Lower leg skin (tissue), 3 donors: ENCODE measurements at regions not wholly inside any gene's neighbourhood (a gene's known extent, or its start where the extent isn't known, plus 50 kb on each side); places are given as distances from the start of the nearest gene placed in this dataset.

Source experiments
- POLR2A ChIP-seq, 2 donors: fragments of 450-650 bp; IDR thresholded peaks; one replicate each; pipeline ENCODE4 v1.6.1; 2016 to 2017; ENCODE audit warnings: antibody characterized with exemption in 2 of 2, mild to moderate bottlenecking in 1 of 2, moderate library complexity in 1 of 2
- TF ChIP-seq, protein P1 (sequence below), 3 donors: fragments of 450-650 bp; IDR thresholded peaks; one replicate each; pipeline ENCODE4 v1.5.1; 2016; ENCODE audit warnings: antibody characterized with exemption in 3 of 3, mild to moderate bottlenecking in 3 of 3, moderate library complexity in 2 of 3

GRCh38 chr12:86621957-86622356 lies 365.8 kb upstream of the MGAT4C start:
- TF ChIP-seq, protein P1, sequence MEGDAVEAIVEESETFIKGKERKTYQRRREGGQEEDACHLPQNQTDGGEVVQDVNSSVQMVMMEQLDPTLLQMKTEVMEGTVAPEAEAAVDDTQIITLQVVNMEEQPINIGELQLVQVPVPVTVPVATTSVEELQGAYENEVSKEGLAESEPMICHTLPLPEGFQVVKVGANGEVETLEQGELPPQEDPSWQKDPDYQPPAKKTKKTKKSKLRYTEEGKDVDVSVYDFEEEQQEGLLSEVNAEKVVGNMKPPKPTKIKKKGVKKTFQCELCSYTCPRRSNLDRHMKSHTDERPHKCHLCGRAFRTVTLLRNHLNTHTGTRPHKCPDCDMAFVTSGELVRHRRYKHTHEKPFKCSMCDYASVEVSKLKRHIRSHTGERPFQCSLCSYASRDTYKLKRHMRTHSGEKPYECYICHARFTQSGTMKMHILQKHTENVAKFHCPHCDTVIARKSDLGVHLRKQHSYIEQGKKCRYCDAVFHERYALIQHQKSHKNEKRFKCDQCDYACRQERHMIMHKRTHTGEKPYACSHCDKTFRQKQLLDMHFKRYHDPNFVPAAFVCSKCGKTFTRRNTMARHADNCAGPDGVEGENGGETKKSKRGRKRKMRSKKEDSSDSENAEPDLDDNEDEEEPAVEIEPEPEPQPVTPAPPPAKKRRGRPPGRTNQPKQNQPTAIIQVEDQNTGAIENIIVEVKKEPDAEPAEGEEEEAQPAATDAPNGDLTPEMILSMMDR (IDR thresholded peaks at IDR 0.05) = no peak
- no peak for TF ChIP-seq POLR2A (IDR thresholded peaks at IDR 0.05)
